ENCODE measurements at regions not wholly inside any gene's neighbourhood (a gene's known extent, or its start where the extent isn't known, plus 50 kb on each side); places are given as distances from the start of the nearest gene placed in this dataset.

DNA sequence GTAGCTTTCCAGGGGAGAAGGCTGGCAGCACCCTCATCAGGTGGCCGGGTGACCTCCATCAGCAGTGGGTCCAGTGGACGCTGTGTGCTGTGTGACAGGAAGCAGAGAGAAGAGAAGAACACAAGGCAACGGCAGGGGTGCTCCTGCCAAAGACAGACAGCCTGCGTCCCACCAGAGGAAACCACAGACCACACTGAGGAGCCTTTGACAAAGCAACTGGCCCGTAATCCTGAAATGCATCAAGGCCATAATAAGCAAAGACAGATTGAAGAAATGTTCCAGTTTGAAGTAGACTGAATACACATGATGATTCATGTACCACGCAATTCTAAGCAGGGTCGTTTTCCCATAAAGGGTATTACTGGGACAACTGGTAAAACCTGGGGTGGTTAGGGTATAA is 172.4 kb downstream of the FBXO15 start:
- H3K27ac ChIP-seq (ENCODE audit: low read depth, low read length, poor library complexity, severe bottlenecking): no peak overlapping the region
- TF ChIP-seq, protein P1, sequence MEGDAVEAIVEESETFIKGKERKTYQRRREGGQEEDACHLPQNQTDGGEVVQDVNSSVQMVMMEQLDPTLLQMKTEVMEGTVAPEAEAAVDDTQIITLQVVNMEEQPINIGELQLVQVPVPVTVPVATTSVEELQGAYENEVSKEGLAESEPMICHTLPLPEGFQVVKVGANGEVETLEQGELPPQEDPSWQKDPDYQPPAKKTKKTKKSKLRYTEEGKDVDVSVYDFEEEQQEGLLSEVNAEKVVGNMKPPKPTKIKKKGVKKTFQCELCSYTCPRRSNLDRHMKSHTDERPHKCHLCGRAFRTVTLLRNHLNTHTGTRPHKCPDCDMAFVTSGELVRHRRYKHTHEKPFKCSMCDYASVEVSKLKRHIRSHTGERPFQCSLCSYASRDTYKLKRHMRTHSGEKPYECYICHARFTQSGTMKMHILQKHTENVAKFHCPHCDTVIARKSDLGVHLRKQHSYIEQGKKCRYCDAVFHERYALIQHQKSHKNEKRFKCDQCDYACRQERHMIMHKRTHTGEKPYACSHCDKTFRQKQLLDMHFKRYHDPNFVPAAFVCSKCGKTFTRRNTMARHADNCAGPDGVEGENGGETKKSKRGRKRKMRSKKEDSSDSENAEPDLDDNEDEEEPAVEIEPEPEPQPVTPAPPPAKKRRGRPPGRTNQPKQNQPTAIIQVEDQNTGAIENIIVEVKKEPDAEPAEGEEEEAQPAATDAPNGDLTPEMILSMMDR (conservative IDR thresholded peaks at IDR 0.05; ENCODE audit: low read depth, low read length): no peak
- no peak for TF ChIP-seq EZH2 (IDR thresholded peaks at IDR 0.05; ENCODE audit: borderline replicate concordance, low read depth, low read length, poor library complexity, severe bottlenecking)
- POLR2A ChIA-PET (ENCODE audit: low non-redundant PET): no interaction called here
- no peak for DNase-seq (ENCODE audit: low spot score)
- CTCF ChIA-PET: no interaction called here
- H3K4me1 ChIP-seq (ENCODE audit: insufficient read depth, low read length, poor library complexity, severe bottlenecking): no peaks in the 10 kb centered on the region
- intact Hi-C loops (cut with micrococcal nuclease; ENCODE audit: unreplicated experiment): no loop called here
- no peak overlapping the region for H3K4me3 ChIP-seq (ENCODE audit: low read depth, low read length, poor library complexity, severe bottlenecking)
- H3K27me3 ChIP-seq (replicated peaks; ENCODE audit: insufficient read depth, low read depth, low read length, poor library complexity): no peaks in the 10 kb centered on the region
- no peaks in the 10 kb centered on the region for H3K9me3 ChIP-seq (ENCODE audit: low read depth, low read length, poor library complexity, severe bottlenecking)
- BruUV-seq (replicated peaks): no TSS peak
- no peaks in the 10 kb centered on the region for H3K36me3 ChIP-seq (ENCODE audit: insufficient read depth, low read length, poor library complexity, severe bottlenecking)

DNA sequence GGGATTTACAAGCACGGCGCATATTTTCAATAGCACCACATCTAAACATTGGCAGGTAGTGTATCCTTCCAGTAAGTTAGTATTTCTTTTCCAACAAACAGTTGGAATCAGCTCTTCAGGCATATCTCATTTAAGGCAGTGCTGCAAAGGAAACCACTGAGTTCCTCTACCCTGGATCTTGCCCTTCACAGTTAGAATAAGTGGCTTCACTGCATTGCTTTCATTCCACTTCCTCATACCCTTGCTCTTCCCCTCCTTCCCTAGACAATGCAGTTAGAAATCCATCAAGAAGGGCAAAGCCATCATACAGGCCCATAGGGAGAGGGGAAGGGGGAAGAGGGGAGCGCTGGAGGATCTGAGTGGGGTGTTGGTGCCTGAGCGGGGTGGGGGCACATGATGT is 173.7 kb downstream of the FBXO15 start:
- DNase-seq (ENCODE audit: low spot score): no peak
- H3K9me3 ChIP-seq (ENCODE audit: low read depth, low read length, poor library complexity, severe bottlenecking): no peaks in the 10 kb centered on the region
- POLR2A ChIA-PET (ENCODE audit: low non-redundant PET): no interaction called here
- no TSS peak for BruUV-seq (replicated peaks)
- TF ChIP-seq, protein P1 (conservative IDR thresholded peaks at IDR 0.05; ENCODE audit: low read depth, low read length): no peak
- TF ChIP-seq EZH2 (IDR thresholded peaks at IDR 0.05; ENCODE audit: borderline replicate concordance, low read depth, low read length, poor library complexity, severe bottlenecking): no peak
- H3K4me1 ChIP-seq (ENCODE audit: insufficient read depth, low read length, poor library complexity, severe bottlenecking): no peaks in the 10 kb centered on the region
- no peak overlapping the region for H3K4me3 ChIP-seq (ENCODE audit: low read depth, low read length, poor library complexity, severe bottlenecking)
- H3K27ac ChIP-seq (ENCODE audit: low read depth, low read length, poor library complexity, severe bottlenecking): no peak overlapping the region
- H3K27me3 ChIP-seq (replicated peaks; ENCODE audit: insufficient read depth, low read depth, low read length, poor library complexity): no peaks in the 10 kb centered on the region
- H3K36me3 ChIP-seq (ENCODE audit: insufficient read depth, low read length, poor library complexity, severe bottlenecking): no peaks in the 10 kb centered on the region
- CTCF ChIA-PET: no interaction called here
- intact Hi-C loops (cut with micrococcal nuclease; ENCODE audit: unreplicated experiment): no loop called here

DNA sequence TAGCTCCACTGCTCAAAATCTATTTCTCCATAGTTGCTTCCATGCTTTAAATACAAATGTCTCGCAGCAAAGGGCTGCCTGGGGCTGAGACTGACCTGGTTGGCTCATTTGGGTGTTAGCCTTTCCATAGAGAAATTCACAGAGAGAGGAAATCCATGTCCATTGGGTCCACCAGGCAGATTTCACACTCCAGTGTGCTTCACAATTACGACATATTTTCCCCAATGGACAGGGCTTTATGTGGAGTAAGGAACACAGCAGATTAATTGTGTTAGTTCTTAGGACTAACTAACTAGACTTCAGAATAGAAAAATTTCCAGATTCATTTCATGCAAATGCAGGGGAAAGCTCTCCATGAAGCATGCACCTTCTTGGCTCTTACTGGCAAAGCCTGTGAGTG is 180.7 kb downstream of the FBXO15 start:
- intact Hi-C loops (cut with micrococcal nuclease; ENCODE audit: unreplicated experiment): no loop called here
- BruUV-seq (replicated peaks): no TSS peak
- POLR2A ChIA-PET (ENCODE audit: low non-redundant PET): no interaction called here
- Histone ChIP-seq H3K27ac (ENCODE audit: low read depth, low read length, poor library complexity, severe bottlenecking) (no peak overlapping the region), H3K9me3 (ENCODE audit: low read depth, low read length, poor library complexity, severe bottlenecking) (no peaks in the 10 kb centered on the region), H3K36me3 (ENCODE audit: insufficient read depth, low read length, poor library complexity, severe bottlenecking) (no peaks in the 10 kb centered on the region), H3K4me1 (ENCODE audit: insufficient read depth, low read length, poor library complexity, severe bottlenecking) (no peaks in the 10 kb centered on the region), H3K4me3 (ENCODE audit: low read depth, low read length, poor library complexity, severe bottlenecking) (no peak overlapping the region), H3K27me3 (replicated peaks; ENCODE audit: insufficient read depth, low read depth, low read length, poor library complexity) (no peaks in the 10 kb centered on the region)
- no peak for TF ChIP-seq EZH2 (IDR thresholded peaks at IDR 0.05; ENCODE audit: borderline replicate concordance, low read depth, low read length, poor library complexity, severe bottlenecking)
- TF ChIP-seq, protein P1 (conservative IDR thresholded peaks at IDR 0.05; ENCODE audit: low read depth, low read length): no peak
- CTCF ChIA-PET: no interaction called here
- no peak for DNase-seq (ENCODE audit: low spot score)

Measured in A673 (cell line).